Stimulated activated memory B cell treated with anti-CD40 and anti-IgM and Interleukin-4, amounts not matched to agents 10 μg/mL and 1 μg/mL and 100 μg/mL, for 72 hours (primary cell): ENCODE measurements at regions not wholly inside any gene's neighbourhood (a gene's known extent, or its start where the extent isn't known, plus 50 kb on each side); places are given as distances from the start of the nearest gene placed in this dataset.

Experiments
- ATAC-seq: fragments of 150-1000 bp; cut with Tn5 transposase; 2 replicates; pipeline ENCODE4 v1.10.0; 2021
- H3K27ac Mint-ChIP-seq: one replicate; pipeline ENCODE4 v1.8.0; 2022; ENCODE audit warnings: mild to moderate bottlenecking, mixed read lengths
- H3K27me3 Mint-ChIP-seq: one replicate; pipeline ENCODE4 v1.8.0; 2022; ENCODE audit warnings: mixed read lengths
- H3K36me3 Mint-ChIP-seq: one replicate; pipeline ENCODE4 v1.8.0; 2022; ENCODE audit warnings: mixed read lengths
- H3K4me1 Mint-ChIP-seq: one replicate; pipeline ENCODE4 v1.8.0; 2022; ENCODE audit warnings: mixed read lengths
- H3K4me3 Mint-ChIP-seq: one replicate; pipeline ENCODE4 v1.8.0; 2022; ENCODE audit warnings: mild to moderate bottlenecking, moderate library complexity, mixed read lengths
- H3K9me3 Mint-ChIP-seq: one replicate; pipeline ENCODE4 v1.8.0; 2022; ENCODE audit warnings: mixed read lengths

GRCh38 chr21:26708223-26708800, 135.2 kb upstream of the CYYR1 start:
- Mint-ChIP-seq H3K27ac (no peak overlapping the region), H3K4me3 (no peak overlapping the region), H3K27me3 (no peaks in the 10 kb centered on the region), H3K36me3 (no peaks in the 10 kb centered on the region), H3K4me1 (no peaks in the 10 kb centered on the region), H3K9me3 (peaks cover under 1% of the 10 kb centered on the region)
- ATAC-seq, result peak; percentile 47

- Mint-ChIP-seq H3K27me3 (no peaks in the 10 kb centered on the region), H3K4me1 (no peaks in the 10 kb centered on the region), H3K27ac (no peak overlapping the region), H3K9me3 (peaks cover 3% of the 10 kb centered on the region), H3K36me3 (no peaks in the 10 kb centered on the region), H3K4me3 (no peak overlapping the region)
- no peak for ATAC-seq
These were observed 134.2 kb upstream of the CYYR1 start for GRCh38 chr21:26707246-26707645.

- no peaks in the 10 kb centered on the region for H3K4me1 Mint-ChIP-seq
- H3K27me3 Mint-ChIP-seq, result peaks cover 12% of the 10 kb centered on the region
- no peak overlapping the region for H3K27ac Mint-ChIP-seq
These were observed 125.3 kb upstream of the CYYR1 start for GRCh38 chr21:26698416-26698815.

GRCh38 chr21:26691416-26691815, 118.3 kb upstream of the CYYR1 start:
- no peak for ATAC-seq
- Mint-ChIP-seq H3K36me3 (no peaks in the 10 kb centered on the region), H3K4me1 (peaks cover 2% of the 10 kb centered on the region), H3K4me3 (no peak overlapping the region), H3K9me3 (peaks cover 4% of the 10 kb centered on the region), H3K27ac (no peak overlapping the region), H3K27me3 (peaks cover 5% of the 10 kb centered on the region)

More at GRCh38 chr21:26698416-26698815, 125.3 kb upstream of the CYYR1 start:
- peaks cover 5% of the 10 kb centered on the region for H3K9me3 Mint-ChIP-seq
- no peaks in the 10 kb centered on the region for H3K36me3 Mint-ChIP-seq
- H3K4me3 Mint-ChIP-seq, result no peak overlapping the region
- ATAC-seq, result no peak

- Mint-ChIP-seq H3K4me1 (peaks cover 6% of the 10 kb centered on the region), H3K4me3 (no peak overlapping the region), H3K9me3 (peaks cover 9% of the 10 kb centered on the region), H3K27me3 (no peaks in the 10 kb centered on the region), H3K27ac (no peak overlapping the region), H3K36me3 (no peaks in the 10 kb centered on the region)
- ATAC-seq, result no peak
These were observed 113.6 kb upstream of the CYYR1 start for GRCh38 chr21:26686705-26687104.

GRCh38 chr21:26686278-26686677, 113.2 kb upstream of the CYYR1 start:
- Mint-ChIP-seq H3K27me3 (no peaks in the 10 kb centered on the region), H3K9me3 (peaks cover 9% of the 10 kb centered on the region), H3K4me3 (no peak overlapping the region), H3K27ac (no peak overlapping the region), H3K4me1 (peaks cover 6% of the 10 kb centered on the region), H3K36me3 (no peaks in the 10 kb centered on the region)
- peak; percentile 87 for ATAC-seq

GRCh38 chr21:26684889-26685288, 111.8 kb upstream of the CYYR1 start:
- no peak for ATAC-seq
- no peaks in the 10 kb centered on the region for H3K36me3 Mint-ChIP-seq
- peaks cover 6% of the 10 kb centered on the region for H3K4me1 Mint-ChIP-seq
- H3K27ac Mint-ChIP-seq, result no peak overlapping the region
- peaks cover 9% of the 10 kb centered on the region for H3K9me3 Mint-ChIP-seq
- no peaks in the 10 kb centered on the region for H3K27me3 Mint-ChIP-seq
- no peak overlapping the region for H3K4me3 Mint-ChIP-seq

GRCh38 chr21:26683996-26684395, 110.9 kb upstream of the CYYR1 start:
- no peaks in the 10 kb centered on the region for H3K27me3 Mint-ChIP-seq
- H3K9me3 Mint-ChIP-seq, result peaks cover 9% of the 10 kb centered on the region
- H3K4me1 Mint-ChIP-seq, result peaks cover 6% of the 10 kb centered on the region
- H3K36me3 Mint-ChIP-seq, result no peaks in the 10 kb centered on the region
- ATAC-seq, result no peak
- H3K27ac Mint-ChIP-seq, result no peak overlapping the region
- H3K4me3 Mint-ChIP-seq, result no peak overlapping the region

GRCh38 chr21:26679284-26679683, 106.2 kb upstream of the CYYR1 start:
- H3K9me3 Mint-ChIP-seq, result no peaks in the 10 kb centered on the region
- no peak overlapping the region for H3K27ac Mint-ChIP-seq
- no peak overlapping the region for H3K4me3 Mint-ChIP-seq
- H3K4me1 Mint-ChIP-seq, result no peaks in the 10 kb centered on the region
- ATAC-seq, result no peak
- H3K36me3 Mint-ChIP-seq, result no peaks in the 10 kb centered on the region
- no peaks in the 10 kb centered on the region for H3K27me3 Mint-ChIP-seq

- H3K4me1 Mint-ChIP-seq, result no peaks in the 10 kb centered on the region
- no peak overlapping the region for H3K27ac Mint-ChIP-seq
- no peaks in the 10 kb centered on the region for H3K36me3 Mint-ChIP-seq
- peaks cover 13% of the 10 kb centered on the region for H3K27me3 Mint-ChIP-seq
- no peak for ATAC-seq
- no peak overlapping the region for H3K4me3 Mint-ChIP-seq
- H3K9me3 Mint-ChIP-seq, result no peaks in the 10 kb centered on the region
These were observed 101.2 kb upstream of the CYYR1 start for GRCh38 chr21:26674323-26674722.

- no peak overlapping the region for H3K27ac Mint-ChIP-seq
- no peak for ATAC-seq
- H3K9me3 Mint-ChIP-seq, result peaks cover 6% of the 10 kb centered on the region
- H3K27me3 Mint-ChIP-seq, result peaks cover 13% of the 10 kb centered on the region
- no peaks in the 10 kb centered on the region for H3K4me1 Mint-ChIP-seq
- H3K36me3 Mint-ChIP-seq, result no peaks in the 10 kb centered on the region
- no peak overlapping the region for H3K4me3 Mint-ChIP-seq
These were observed 96.2 kb upstream of the CYYR1 start for GRCh38 chr21:26669215-26669764.

- peaks cover 5% of the 10 kb centered on the region for H3K9me3 Mint-ChIP-seq
- no peak overlapping the region for H3K27ac Mint-ChIP-seq
- H3K4me1 Mint-ChIP-seq, result no peaks in the 10 kb centered on the region
- ATAC-seq, result no peak
- H3K4me3 Mint-ChIP-seq, result no peak overlapping the region
- no peaks in the 10 kb centered on the region for H3K27me3 Mint-ChIP-seq
- no peaks in the 10 kb centered on the region for H3K36me3 Mint-ChIP-seq
These were observed 86.7 kb upstream of the CYYR1 start for GRCh38 chr21:26659757-26660156.

- Mint-ChIP-seq H3K4me1 (no peaks in the 10 kb centered on the region), H3K27ac (no peak overlapping the region), H3K36me3 (no peaks in the 10 kb centered on the region), H3K4me3 (no peak overlapping the region), H3K27me3 (no peaks in the 10 kb centered on the region), H3K9me3 (peaks cover 5% of the 10 kb centered on the region)
- no peak for ATAC-seq
These were observed 86.1 kb upstream of the CYYR1 start for GRCh38 chr21:26659182-26659581.

- no peaks in the 10 kb centered on the region for H3K4me1 Mint-ChIP-seq
- peaks cover 5% of the 10 kb centered on the region for H3K9me3 Mint-ChIP-seq
- H3K27ac Mint-ChIP-seq, result no peak overlapping the region
- no peaks in the 10 kb centered on the region for H3K36me3 Mint-ChIP-seq
- no peak for ATAC-seq
- no peak overlapping the region for H3K4me3 Mint-ChIP-seq
- H3K27me3 Mint-ChIP-seq, result no peaks in the 10 kb centered on the region
These were observed 82.4 kb upstream of the CYYR1 start for GRCh38 chr21:26655460-26655859.

- ATAC-seq, result no peak
- Mint-ChIP-seq H3K27ac (no peak overlapping the region), H3K4me3 (no peak overlapping the region), H3K36me3 (no peaks in the 10 kb centered on the region), H3K27me3 (no peaks in the 10 kb centered on the region), H3K4me1 (no peaks in the 10 kb centered on the region), H3K9me3 (no peaks in the 10 kb centered on the region)
These were observed 80.3 kb upstream of the CYYR1 start for GRCh38 chr21:26653430-26653829.

GRCh38 chr21:26652854-26653253, 79.8 kb upstream of the CYYR1 start:
- Mint-ChIP-seq H3K4me1 (no peaks in the 10 kb centered on the region), H3K9me3 (no peaks in the 10 kb centered on the region), H3K27ac (no peak overlapping the region), H3K4me3 (no peak overlapping the region), H3K36me3 (no peaks in the 10 kb centered on the region), H3K27me3 (no peaks in the 10 kb centered on the region)
- no peak for ATAC-seq
